Heart right ventricle (tissue), 16 donors: ENCODE measurements at regions not wholly inside any gene's neighbourhood (a gene's known extent, or its start where the extent isn't known, plus 50 kb on each side); places are given as distances from the start of the nearest gene placed in this dataset.

Source experiments
- ATAC-seq, 8 donors: fragments of 200-7000 bp; cut with Tn5 transposase; one replicate each; pipeline ENCODE4 v1.9.1; 2020; ENCODE audit warnings: mild to moderate bottlenecking in 8 of 8, moderate library complexity in 8 of 8, moderate number of reproducible peaks in 1 of 8
- DNase-seq, 2 donors: peaks; one replicate each; pipeline ENCODE4 v3.0.0-alpha.2; 2020
- H3K27ac ChIP-seq, 10 donors: fragments of 200-600 bp; sonication (generic) in 2 of 10; one replicate each; pipeline versions ENCODE4 v1.5.0 to v1.8.0; 2020 to 2022; ENCODE audit warnings: mild to moderate bottlenecking in 3 of 10
- H3K27me3 ChIP-seq, 7 donors: fragments of 200-600 bp; one replicate each; pipeline ENCODE4 v1.8.0; 2021 to 2022; ENCODE audit warnings: mild to moderate bottlenecking in 2 of 7
- H3K36me3 ChIP-seq, 9 donors: fragments of 200-600 bp; sonication (generic) in 1 of 9; one replicate each; pipeline versions ENCODE4 v1.5.0 to v1.8.0; 2020 to 2022; ENCODE audit warnings: mild to moderate bottlenecking in 2 of 9
- H3K4me1 ChIP-seq, 9 donors: fragments of 200-600 bp; sonication (generic) in 1 of 9; one replicate each; pipeline versions ENCODE4 v1.5.0 to v1.8.0; 2020 to 2022; ENCODE audit warnings: mild to moderate bottlenecking in 4 of 9
- H3K4me3 ChIP-seq, 10 donors: fragments of 200-600 bp; sonication (generic) in 2 of 10; one replicate each; pipeline versions ENCODE4 v1.5.0 to v1.8.0; 2020 to 2022; ENCODE audit warnings: mild to moderate bottlenecking in 7 of 10, moderate library complexity in 2 of 10
- H3K9me3 ChIP-seq, 11 donors: fragments of 200-600 bp in 10 of 11; sonication (generic) in 2 of 11; one replicate each; pipeline versions ENCODE4 v1.5.0 to v1.8.0; 2013 to 2022; ENCODE audit warnings: mild to moderate bottlenecking in 2 of 11, control low read depth in 1 of 11, moderate library complexity in 1 of 11
- CTCF ChIP-seq, 9 donors: fragments of 200-600 bp; sonication (generic) in 2 of 9; IDR thresholded peaks; one replicate each; pipeline versions ENCODE4 v1.5.0 to v1.8.0; 2021 to 2022; ENCODE audit warnings: antibody characterized with exemption in 9 of 9, mild to moderate bottlenecking in 5 of 9, moderate library complexity in 1 of 9
- WGBS, 2 donors: extraction: QIAGEN DNeasy Blood & Tissue Kit; methylation state at CpG; one replicate each; pipeline ENCODE4 v1.1.7; 2013; ENCODE audit warnings: inconsistent platforms in 1 of 2; 5-methylcytosine and 5-hydroxymethylcytosine counted together
- intact Hi-C, 10 donors: fragments of 100-400 bp; cut with DNase I; formaldehyde crosslinking; loops; one replicate each; pipeline versions ENCODE4 v1.11.1 to v1.14.2; 2022
- donor health status: Arrhythmogenic right ventricular cardiomyopathy.
- donor health status: ischemic (EF 13 %, LVEDD 7.1; RV severe dilation, severe dysfunction).
- donor health status: healthy with polysubstance abuse.
- donor health status: DM: no; HTN: yes; CAD: no.
- donor health status: DM: no; HTN: no; CAD: no.
- donor health status: ischemic (EF 25% LVEDD 6.9; RV normal size, moderate dysfunction).
- donor health status: ischemic (EF 25% LVEDD 5.7; RV mildly dilated, moderate dysfunction).
- donor health status: healthy.
- donor health status: DM: yes; HTN: yes; CAD: no.
- donor health status: Ischemic cardiomyopathy.
- donor health status: ischemic (EF 35%, LVEDD 5.7; RV mildly dilated, moderate dysfunction).
- donor health status: nonischemic (EF 11% LVEDD 7.7; RV severe dilation, severe dysfunction).
- donor health status: DM: yes; HTN: yes; CAD: no.
- donor health status: PGD.
- donor health status: ischemic (EF 29% LVEDD 5.4; RV normal size, mild dysfunction).
- donor health status: nonischemic (EF 23%, LVEDD 6.1; RV moderate dilation, normal function).

DNA sequence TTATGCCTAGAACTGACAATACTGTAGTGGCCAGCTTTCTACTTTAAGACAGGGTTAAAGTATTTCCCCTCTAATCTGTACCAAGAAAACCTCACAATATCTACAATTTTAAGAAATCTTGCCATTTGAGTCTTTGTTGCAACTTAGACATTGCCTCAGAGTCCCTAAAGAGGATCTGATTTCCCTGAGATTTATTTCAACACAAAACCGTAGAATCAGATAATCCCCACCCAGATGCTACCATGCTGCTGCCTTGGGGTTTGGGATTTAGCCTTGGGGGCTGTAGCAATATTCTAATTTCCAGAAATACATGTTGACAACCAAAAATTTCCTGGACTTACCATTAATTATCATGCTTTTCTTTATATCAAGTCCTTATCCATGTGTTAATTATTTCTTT, 50.3 kb upstream of the DENND1B start:
- no peak overlapping the region for H3K27ac ChIP-seq
- DNase-seq (no peak), ATAC-seq (no peak)
- no peaks in the 10 kb centered on the region for H3K36me3 ChIP-seq
- intact Hi-C loops: no loop called here
- TF ChIP-seq CTCF (IDR thresholded peaks at IDR 0.05): no peak
- H3K4me3 ChIP-seq: no peak overlapping the region
- no peaks in the 10 kb centered on the region for H3K9me3 ChIP-seq
- no peaks in the 10 kb centered on the region for H3K27me3 ChIP-seq
- no peaks in the 10 kb centered on the region for H3K4me1 ChIP-seq
- WGBS, 2 donors: 75 to 83% methylated on average over 1 of the region's 1 CpG
